ENCODE measurements at regions not wholly inside any gene's neighbourhood (a gene's known extent, or its start where the extent isn't known, plus 50 kb on each side); places are given as distances from the start of the nearest gene placed in this dataset.
A peak's percentile ranks its signal among the peaks of the same experiment; 100 is the strongest.

- no peak for DNase-seq (ENCODE audit: unreplicated experiment)
- H3K27me3 Mint-ChIP-seq (ENCODE audit: insufficient read depth, unreplicated experiment): no peaks in the 10 kb centered on the region
- no TSS peak for BruUV-seq (replicated peaks)
- H3K4me1 Mint-ChIP-seq (ENCODE audit: insufficient read depth, unreplicated experiment): no peaks in the 10 kb centered on the region
- H3K4me3 Mint-ChIP-seq (ENCODE audit: unreplicated experiment): no peak overlapping the region
- no peak overlapping the region for H3K27ac Mint-ChIP-seq (ENCODE audit: low read depth, unreplicated experiment)
- no peaks in the 10 kb centered on the region for H3K36me3 Mint-ChIP-seq (ENCODE audit: insufficient read depth, unreplicated experiment)
- intact Hi-C loops (cut with micrococcal nuclease): loop anchor here (5.0 kb wide), 1 partner anchor 84 kb away; no protein-coding TSS in a partner anchor
- ChIA-PET POLR2A (interaction anchor here (1.1 kb wide), 1 partner anchor 173 kb away, joined by 3 read pairs; no protein-coding TSS in a partner anchor), CTCF (interaction anchor here (1.6 to 3.9 kb wide), 3 partner anchors 9 to 736 kb away, joined by 4 to 51 read pairs (median 13); no protein-coding TSS in a partner anchor)
- H3K9me3 Mint-ChIP-seq (ENCODE audit: unreplicated experiment): no peaks in the 10 kb centered on the region
- no peak for TF ChIP-seq CTCF (IDR thresholded peaks at IDR 0.05; ENCODE audit: unreplicated experiment)
Measured at GRCh38 chr5:45035991-45036390, 227.2 kb downstream of the MRPS30 start.

GRCh38 chr5:45037927-45038326 lies 229.2 kb downstream of the MRPS30 start:
- ChIA-PET POLR2A (interaction anchor here (1.5 kb wide), 1 partner anchor 738 kb away, joined by 3 read pairs; no protein-coding TSS in a partner anchor), CTCF (interaction anchor here (0.6 to 3.9 kb wide), 31 partner anchors 8 to 740 kb away, joined by 3 to 51 read pairs (median 4); no protein-coding TSS in a partner anchor)
- intact Hi-C loops (cut with micrococcal nuclease): loop anchor here (1.0 to 5.0 kb wide), 5 partner anchors 86 to 737 kb away; no protein-coding TSS in a partner anchor
- TF ChIP-seq CTCF (IDR thresholded peaks at IDR 0.05; ENCODE audit: unreplicated experiment): no peak
- H3K36me3 Mint-ChIP-seq (ENCODE audit: insufficient read depth, unreplicated experiment): no peaks in the 10 kb centered on the region
- H3K4me3 Mint-ChIP-seq (ENCODE audit: unreplicated experiment): no peak overlapping the region
- BruUV-seq (replicated peaks): no TSS peak
- H3K27me3 Mint-ChIP-seq (ENCODE audit: insufficient read depth, unreplicated experiment): no peaks in the 10 kb centered on the region
- no peak for DNase-seq (ENCODE audit: unreplicated experiment)
- no peaks in the 10 kb centered on the region for H3K4me1 Mint-ChIP-seq (ENCODE audit: insufficient read depth, unreplicated experiment)
- no peaks in the 10 kb centered on the region for H3K9me3 Mint-ChIP-seq (ENCODE audit: unreplicated experiment)
- no peak overlapping the region for H3K27ac Mint-ChIP-seq (ENCODE audit: low read depth, unreplicated experiment)

- Mint-ChIP-seq H3K4me1 (ENCODE audit: insufficient read depth, unreplicated experiment) (no peaks in the 10 kb centered on the region), H3K27ac (ENCODE audit: low read depth, unreplicated experiment) (no peak overlapping the region), H3K9me3 (ENCODE audit: unreplicated experiment) (no peaks in the 10 kb centered on the region), H3K36me3 (ENCODE audit: insufficient read depth, unreplicated experiment) (no peaks in the 10 kb centered on the region), H3K4me3 (ENCODE audit: unreplicated experiment) (no peak overlapping the region), H3K27me3 (ENCODE audit: insufficient read depth, unreplicated experiment) (no peaks in the 10 kb centered on the region)
- DNase-seq (ENCODE audit: unreplicated experiment): peak; percentile 61
- ChIA-PET CTCF (interaction anchor here (0.6 to 3.9 kb wide), 44 partner anchors 8 to 918 kb away, joined by 3 to 51 read pairs (median 4); no protein-coding TSS in a partner anchor), POLR2A (interaction anchor here (1.5 kb wide), 1 partner anchor 737 kb away, joined by 3 read pairs; no protein-coding TSS in a partner anchor)
- TF ChIP-seq CTCF (IDR thresholded peaks at IDR 0.05; ENCODE audit: unreplicated experiment): peak; percentile 68
- intact Hi-C loops (cut with micrococcal nuclease): loop anchor here (1.0 to 5.0 kb wide), 5 partner anchors 86 to 736 kb away; no protein-coding TSS in a partner anchor
- BruUV-seq (replicated peaks): no TSS peak
Measured at GRCh38 chr5:45038366-45038987, 229.7 kb downstream of the MRPS30 start.

GRCh38 chr5:45042283-45042682 lies 233.5 kb downstream of the MRPS30 start:
- DNase-seq (ENCODE audit: unreplicated experiment): no peak
- H3K4me1 Mint-ChIP-seq (ENCODE audit: insufficient read depth, unreplicated experiment): no peaks in the 10 kb centered on the region
- ChIA-PET POLR2A (no interaction called here), CTCF (no interaction called here)
- no peaks in the 10 kb centered on the region for H3K36me3 Mint-ChIP-seq (ENCODE audit: insufficient read depth, unreplicated experiment)
- no peaks in the 10 kb centered on the region for H3K9me3 Mint-ChIP-seq (ENCODE audit: unreplicated experiment)
- TF ChIP-seq CTCF (IDR thresholded peaks at IDR 0.05; ENCODE audit: unreplicated experiment): no peak
- intact Hi-C loops (cut with micrococcal nuclease): no loop called here
- no peak overlapping the region for H3K27ac Mint-ChIP-seq (ENCODE audit: low read depth, unreplicated experiment)
- no TSS peak for BruUV-seq (replicated peaks)
- H3K4me3 Mint-ChIP-seq (ENCODE audit: unreplicated experiment): no peak overlapping the region
- no peaks in the 10 kb centered on the region for H3K27me3 Mint-ChIP-seq (ENCODE audit: insufficient read depth, unreplicated experiment)

Data from MCF 10A (cell line).